GM19438 (cell line): ENCODE measurements at regions not wholly inside any gene's neighbourhood (a gene's known extent, or its start where the extent isn't known, plus 50 kb on each side); places are given as distances from the start of the nearest gene placed in this dataset.
"Not testable (repeated sequence)": the region's sequence is repeated elsewhere in the genome, so short reads cannot be mapped to it uniquely, and the experiment has no call there.

Source experiments
- ATAC-seq: cut with Tn5 transposase; IDR thresholded peaks from one replicate; pipeline ENCODE4 v1.9.1; 2021; ENCODE audit warnings: low read depth; ENCODE audit not compliant: unreplicated experiment

- no peak for ATAC-seq
These were observed 394.2 kb downstream of the EDEM1 start for GRCh38 chr3:5581743-5582142.

DNA sequence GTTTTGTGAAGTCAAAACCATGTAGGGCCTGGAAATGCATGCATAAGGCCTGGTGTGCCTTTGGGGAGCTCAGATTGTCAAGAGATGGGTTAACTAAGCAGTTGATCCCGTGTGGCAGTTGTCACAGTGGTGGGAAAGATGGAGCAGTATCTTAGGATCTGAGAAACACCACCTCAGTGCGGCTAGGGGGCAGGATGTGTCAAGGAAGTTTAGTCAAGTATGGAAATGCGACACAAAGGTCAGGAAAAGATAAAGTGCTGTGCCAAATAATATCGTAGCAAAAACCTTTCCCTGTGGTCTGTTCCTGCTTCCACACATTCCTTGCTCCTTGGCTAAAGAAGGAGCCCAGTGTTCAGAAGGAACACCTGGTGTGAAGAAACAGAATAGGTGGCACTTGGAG, 396.4 kb downstream of the EDEM1 start:
- no peak for ATAC-seq

DNA sequence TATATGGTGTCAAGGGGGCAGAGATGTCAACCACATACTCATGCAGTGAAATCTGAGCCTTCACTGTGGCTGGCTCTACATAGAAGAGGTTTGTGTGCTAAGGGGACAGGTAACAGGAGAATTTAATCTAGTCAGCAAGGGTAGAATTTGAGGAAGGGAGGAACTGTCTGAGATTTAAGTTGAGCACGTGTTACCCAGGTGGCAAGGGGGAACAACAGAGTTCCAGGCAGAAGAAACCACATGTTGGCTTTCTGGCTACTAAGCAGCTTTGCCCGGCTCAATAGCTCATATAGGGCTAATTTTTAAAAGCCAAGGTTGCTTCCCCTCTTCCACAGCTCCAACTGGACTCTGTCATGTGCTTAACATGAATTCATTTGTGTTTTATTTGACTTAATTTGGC, 397.6 kb downstream of the EDEM1 start:
- no peak for ATAC-seq

- no peak for ATAC-seq
These were observed 419.5 kb downstream of the EDEM1 start for GRCh38 chr3:5606884-5607472.

GRCh38 chr3:5607581-5607980, 420.1 kb downstream of the EDEM1 start:
- no peak for ATAC-seq

GRCh38 chr3:5608971-5609370, 421.5 kb downstream of the EDEM1 start:
- not testable (repeated sequence) for ATAC-seq

DNA sequence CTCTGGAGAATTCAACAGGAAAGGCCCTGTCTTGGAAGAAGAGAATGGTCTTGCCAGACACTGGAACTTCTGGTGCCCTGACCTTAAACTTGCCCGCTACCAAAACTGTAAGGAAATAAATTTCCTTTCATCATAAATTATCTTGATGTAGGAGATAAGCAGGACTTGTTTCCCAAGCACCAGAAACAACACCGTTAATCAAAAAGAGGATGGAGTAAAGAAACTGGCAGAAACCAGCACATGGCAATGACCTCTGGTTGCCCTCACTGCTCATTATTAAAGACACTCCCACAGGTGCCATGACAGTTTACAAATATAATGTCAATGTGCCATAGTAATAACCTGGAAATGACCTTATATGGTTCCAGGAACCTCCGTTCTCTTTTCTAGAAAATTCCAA, 426.1 kb downstream of the EDEM1 start:
- ATAC-seq, result no peak

DNA sequence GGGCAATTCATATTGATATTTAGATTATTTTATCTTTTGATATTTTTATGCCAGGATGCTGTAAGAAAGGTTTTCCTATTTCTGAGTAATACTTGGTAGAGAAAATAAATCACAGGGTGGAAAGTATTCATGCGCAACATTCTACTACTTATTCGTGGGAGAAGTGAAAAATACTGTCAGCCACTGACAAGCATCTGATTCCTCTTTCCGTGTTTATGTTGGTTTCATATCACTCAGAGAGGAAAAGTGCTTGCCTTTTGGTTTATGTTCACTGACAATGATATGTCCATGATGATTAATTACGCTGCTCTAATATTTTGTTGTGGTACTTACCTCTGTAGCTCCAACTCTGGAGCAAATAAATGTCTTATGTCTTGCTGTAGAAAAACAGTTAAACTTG, 429.4 kb downstream of the EDEM1 start:
- no peak for ATAC-seq

- no peak for ATAC-seq
These were observed 430.7 kb downstream of the EDEM1 start for GRCh38 chr3:5618170-5618569.

- ATAC-seq, result no peak
These were observed 442.9 kb downstream of the EDEM1 start for GRCh38 chr3:5630406-5630805.

- no peak for ATAC-seq
These were observed 446.5 kb downstream of the EDEM1 start for GRCh38 chr3:5633960-5634359.

- no peak for ATAC-seq
These were observed 446.9 kb downstream of the EDEM1 start for GRCh38 chr3:5634411-5634810.

GRCh38 chr3:5635746-5636145, 448.2 kb downstream of the EDEM1 start:
- ATAC-seq, result no peak

DNA sequence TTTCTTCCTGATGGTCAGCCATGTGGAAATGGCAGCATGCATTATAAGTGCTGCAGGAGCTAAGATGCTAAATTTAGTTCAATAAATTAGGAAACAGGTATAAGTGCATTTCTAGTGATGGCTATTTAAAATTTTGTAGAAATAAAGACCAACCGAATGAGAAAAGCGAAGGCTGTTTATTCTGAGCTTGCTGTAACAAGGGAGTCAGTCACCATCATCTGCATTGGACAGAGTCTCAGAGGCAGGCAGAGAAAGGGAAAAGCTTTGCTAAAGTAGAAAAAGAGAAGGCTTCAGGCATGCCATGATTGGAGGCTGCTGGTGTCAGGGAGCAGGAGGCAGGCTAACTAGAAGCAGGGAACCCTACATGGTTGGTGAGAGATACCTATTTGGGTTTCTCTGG, 451.0 kb downstream of the EDEM1 start:
- ATAC-seq, result no peak

- no peak for ATAC-seq
These were observed 457.5 kb downstream of the EDEM1 start for GRCh38 chr3:5644773-5645670.

- ATAC-seq, result no peak
These were observed 458.3 kb downstream of the EDEM1 start for GRCh38 chr3:5645692-5646410.

DNA sequence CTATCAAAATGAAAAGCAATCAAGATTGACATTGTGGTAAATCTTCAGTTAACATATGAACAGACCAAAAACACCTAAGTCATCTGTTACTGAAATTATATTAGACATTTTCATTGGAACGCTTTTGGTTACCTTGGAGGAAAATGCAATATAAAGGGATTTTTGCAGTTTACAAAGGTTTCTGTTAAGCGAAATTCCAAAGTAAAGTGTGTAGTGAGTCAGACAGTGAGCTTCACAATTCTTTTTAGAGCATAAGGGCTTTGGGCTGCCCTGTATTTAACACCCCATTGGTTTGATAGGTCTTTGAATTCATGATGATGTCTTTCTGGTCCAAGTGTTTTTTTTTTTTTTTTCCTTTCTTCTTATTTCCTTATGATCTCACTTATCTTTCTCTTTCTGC, 462.8 kb downstream of the EDEM1 start:
- ATAC-seq, result no peak

DNA sequence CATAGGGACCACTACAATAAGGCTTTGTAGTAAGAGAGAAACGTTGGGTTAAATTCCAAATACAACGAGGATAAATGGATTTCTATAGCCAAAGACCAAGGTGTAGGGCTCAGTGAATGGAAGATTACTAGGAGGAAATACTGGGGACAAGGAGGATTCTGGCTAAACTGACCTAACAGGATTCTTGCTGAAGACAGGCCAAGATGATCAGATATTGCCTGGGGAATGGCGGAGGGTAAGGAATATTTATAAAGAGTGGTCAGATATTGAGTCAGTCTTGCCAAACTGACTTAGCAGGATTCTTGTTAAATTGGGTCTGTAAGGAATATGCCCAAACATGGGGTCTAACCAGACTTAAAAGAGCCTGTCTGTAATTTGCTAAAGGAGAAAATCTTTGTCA, 463.8 kb downstream of the EDEM1 start:
- ATAC-seq, result no peak

DNA sequence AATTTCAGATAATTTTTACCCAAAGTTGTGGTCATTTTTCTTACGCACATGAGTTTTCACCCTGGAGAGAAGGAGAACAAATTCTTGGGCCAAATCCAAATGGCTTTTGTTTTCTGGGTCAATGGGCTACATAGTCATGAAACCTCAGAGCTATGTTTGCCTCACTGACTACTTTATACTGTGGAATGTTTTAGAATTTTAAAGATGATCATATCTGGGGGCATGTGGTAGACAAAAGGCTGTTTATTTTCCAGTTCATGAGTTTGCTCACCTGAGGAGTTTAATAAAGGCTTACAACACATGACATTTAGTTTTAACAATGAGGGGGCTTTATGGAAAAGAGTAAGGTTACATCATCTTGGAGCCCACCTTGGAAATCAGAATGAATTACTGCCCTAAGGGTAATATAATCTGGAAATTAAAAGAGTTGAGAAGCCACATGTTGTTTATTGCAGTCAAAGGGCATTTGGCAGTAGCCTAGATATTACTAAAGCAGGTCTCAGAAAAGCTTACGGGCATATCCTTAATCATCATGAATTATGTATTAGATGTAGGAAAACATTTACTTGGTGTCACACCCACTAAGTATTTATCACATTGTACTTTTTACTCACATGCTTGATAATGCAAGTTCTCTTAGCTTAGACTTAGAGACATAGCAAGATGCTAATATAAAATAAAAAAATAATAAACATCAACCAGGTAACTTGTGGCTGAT, 466.1 kb downstream of the EDEM1 start:
- ATAC-seq, result no peak

DNA sequence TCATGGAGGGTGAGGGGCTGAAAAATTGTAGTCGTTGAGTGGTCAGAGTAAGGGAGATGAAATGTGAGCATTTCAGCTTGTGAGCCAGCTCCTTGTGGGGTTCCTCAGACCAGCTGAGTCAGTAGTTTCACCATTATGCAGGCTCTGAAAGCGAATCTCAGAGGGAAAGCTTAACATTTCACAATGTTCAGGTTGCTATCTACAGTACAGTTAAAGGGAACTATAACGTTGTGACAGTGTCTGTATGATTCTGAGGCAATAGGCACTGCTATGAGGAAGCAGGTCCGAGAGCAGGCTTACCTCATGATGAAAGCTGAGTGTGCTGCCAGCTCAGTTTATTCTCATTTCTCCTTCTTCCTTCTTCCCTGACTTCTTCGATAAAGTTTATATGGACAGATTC, 469.6 kb downstream of the EDEM1 start:
- ATAC-seq, result no peak

- no peak for ATAC-seq
These were observed 476.1 kb downstream of the EDEM1 start for GRCh38 chr3:5663601-5664000.
